Activated T-cell treated with anti-CD3 and anti-CD28 coated beads for 24 hours (primary cell): ENCODE measurements at regions not wholly inside any gene's neighbourhood (a gene's known extent, or its start where the extent isn't known, plus 50 kb on each side); places are given as distances from the start of the nearest gene placed in this dataset.

Source experiments
- DNase-seq: peaks from one replicate; pipeline ENCODE4 v3.0.0-alpha.2; 2020; ENCODE audit warnings: low read depth

DNA sequence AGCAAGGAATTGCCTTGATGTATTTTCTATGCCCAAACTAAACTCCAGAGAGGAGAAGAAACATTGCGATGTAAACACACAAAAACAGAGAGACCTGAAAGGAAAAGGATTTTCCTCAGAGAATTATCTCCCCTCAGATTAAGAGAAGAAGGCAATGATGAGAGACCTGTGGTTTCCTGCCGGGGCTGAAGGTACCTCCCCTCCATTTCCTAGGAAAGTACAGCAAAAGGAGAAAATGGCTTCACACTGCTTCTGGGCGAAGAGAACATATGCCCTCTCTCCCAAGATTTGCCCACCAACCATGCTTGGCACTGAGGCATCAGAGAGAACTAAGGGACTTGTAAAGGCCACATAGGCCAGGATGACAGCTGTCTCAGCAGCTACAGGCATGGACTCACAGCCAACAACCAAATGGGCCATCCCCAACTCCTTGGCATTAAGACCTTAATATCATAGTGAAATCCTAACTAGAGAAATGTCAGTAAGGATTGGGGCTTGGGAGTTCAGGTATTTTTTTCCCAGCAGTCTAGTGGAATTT, 523.0 kb downstream of the PTPRC start:
- DNase-seq = no peak

DNA sequence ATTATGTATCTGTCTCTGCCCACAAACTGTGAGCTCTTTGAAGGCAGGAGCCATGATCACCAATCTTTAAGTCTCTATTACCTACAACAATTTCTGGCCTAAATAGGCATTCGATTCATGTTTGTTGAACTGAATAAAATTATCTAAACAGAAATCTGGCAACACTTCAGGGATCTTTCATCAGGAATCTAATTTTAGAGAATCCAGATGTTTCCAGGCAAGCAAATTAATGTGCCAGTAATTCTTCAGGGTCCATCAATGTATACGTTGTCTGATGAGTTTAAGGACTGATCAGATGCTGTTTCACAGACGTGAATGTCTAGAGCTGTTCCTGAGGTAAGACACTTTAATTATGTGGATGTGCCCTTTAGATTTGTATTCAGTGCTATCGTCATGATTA, 524.4 kb downstream of the PTPRC start:
- DNase-seq = no peak

- DNase-seq = no peak
Observed at GRCh38 chr1:199163670-199164069, 524.8 kb downstream of the PTPRC start.

DNA sequence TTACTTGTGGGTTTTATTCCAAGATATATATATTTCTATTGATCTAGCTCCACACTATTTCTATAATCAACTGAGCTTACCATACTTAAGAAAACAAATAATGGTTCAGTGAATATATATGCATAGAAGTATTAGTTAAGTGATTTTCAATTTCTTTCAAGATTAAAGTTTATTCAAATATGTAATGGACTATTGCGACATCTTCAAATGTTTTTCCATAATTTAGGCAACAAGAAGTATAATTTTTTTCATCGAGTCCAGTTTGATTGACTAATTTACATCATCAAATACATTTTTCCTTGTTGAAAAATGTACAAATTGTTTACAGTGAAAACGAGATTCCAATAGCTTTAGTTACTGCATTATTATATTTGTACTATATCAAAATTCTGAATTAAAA, 528.6 kb downstream of the PTPRC start:
- no peak for DNase-seq

- no peak for DNase-seq
Observed at GRCh38 chr1:199168888-199169585, 530.2 kb downstream of the PTPRC start.

DNA sequence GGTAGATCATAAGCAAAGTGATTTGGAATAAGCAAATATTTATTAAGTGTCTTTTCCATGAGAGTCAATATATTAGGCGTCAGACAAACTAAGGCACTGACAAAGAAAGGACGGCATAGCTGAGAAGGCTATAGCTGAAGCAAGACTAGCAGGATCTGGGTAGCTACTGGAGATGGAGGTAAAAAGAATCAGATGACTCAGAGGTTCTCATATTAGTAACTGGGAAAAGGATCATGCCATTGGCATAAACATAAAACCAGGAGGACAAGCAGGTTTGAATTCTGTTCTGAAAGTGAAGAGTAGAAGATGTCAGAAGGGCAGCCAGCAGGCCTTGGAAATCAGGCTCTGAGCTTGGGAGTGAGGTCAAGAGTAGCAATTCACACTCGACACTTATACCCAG, 531.9 kb downstream of the PTPRC start:
- DNase-seq = no peak

DNA sequence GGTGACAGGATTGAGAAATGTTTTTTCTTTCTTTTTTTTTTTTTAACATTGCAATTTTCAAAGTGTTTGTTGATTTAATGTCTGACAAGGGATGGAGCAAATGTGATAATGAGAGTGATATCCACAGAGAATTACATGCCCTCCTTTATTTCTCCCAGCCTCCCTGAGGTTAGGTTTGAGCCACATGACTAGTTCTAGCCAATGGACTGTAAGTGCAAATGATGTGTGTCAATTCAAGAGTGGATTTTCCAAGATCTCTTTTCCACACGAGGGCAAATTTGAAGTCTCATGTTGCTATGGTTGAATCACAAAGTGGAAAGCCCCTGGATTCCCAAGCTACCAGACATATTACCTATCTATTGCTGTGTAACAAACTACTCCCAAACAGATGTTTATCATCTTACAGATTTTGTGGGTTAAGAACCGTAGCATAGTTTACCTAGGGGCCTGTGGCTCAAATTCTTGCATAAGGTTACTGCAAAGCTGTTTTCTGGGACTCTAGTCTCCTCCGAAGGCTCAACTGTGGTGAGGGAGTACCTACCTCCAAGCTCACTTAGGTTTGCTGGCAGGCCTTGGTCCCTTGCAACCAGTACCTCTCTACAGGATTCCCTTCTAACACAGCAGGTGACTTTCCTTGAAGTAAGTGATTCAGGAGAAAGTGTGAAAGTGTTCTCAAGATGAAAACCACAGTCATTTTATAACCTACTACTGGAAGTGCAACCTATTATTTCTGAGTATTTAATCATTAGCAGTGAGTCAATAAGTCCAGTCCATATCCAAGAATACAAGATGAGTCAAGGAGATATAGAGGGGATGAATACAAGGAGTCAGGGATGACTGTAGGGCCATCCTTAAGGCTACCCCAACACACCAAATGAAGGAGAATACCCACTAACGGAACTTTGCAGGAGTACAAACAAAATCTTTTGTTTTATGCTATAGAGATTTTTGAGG, 533.6 kb downstream of the PTPRC start:
- no peak for DNase-seq

GRCh38 chr1:199173356-199173755, 534.5 kb downstream of the PTPRC start:
- DNase-seq = no peak

DNA sequence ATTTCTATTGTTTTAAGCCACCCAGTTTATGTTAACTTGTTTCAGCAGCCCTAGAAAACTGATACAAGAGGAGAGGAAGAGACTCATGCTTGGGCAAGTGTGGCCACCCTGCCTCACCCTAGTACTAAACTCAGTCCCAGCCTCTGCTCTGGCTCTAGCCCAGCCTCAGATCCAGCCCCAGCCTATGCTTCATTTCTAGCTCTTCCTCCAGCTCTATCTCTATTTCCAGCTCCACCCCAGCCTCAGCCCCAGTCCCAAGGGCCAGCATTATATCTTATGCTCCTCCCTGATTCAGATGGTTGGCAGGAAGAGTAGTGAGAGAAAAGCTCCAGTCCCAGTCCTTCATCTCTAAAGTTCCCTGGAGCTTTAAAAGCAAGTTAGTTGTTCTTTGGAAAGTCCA, 535.5 kb downstream of the PTPRC start:
- DNase-seq = no peak

GRCh38 chr1:199176713-199177112, 537.9 kb downstream of the PTPRC start:
- no peak for DNase-seq

DNA sequence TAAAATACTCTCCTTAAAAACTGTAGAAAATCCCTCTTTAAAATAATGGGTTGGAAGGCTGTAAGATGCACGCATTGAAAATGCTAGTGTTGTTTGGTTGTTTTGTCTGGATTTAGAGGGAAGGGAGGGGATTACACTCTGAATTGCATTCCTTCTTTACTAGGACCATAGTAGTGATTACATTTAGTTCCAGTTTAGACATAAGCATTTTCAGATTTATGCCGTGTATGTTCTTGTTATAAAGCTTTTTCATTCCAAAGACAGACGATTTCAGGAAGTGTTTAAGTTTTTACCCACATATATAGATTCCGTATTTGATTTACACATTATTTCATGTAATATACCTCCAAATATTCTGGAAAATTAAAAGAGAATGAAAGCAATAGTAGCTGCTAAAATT, 538.4 kb downstream of the PTPRC start:
- no peak for DNase-seq

DNA sequence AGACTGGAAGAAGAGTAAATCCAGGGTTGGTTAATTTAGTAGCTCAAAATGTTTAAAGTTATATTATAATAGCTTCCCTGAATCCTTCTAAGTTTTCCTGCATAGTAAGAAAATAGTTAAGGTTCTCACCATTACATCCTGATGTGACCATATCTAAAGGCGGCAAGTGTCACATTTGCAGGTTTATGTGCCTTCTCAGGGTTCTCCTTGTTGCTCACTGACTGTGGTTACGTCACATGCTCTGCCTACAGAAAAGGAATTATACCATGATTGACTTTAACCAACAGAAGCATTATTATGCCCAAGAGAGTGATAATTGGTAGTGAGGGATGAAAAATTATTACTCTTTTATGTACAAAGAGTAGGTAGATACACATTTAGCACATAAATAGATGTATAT, 539.8 kb downstream of the PTPRC start:
- no peak for DNase-seq

DNA sequence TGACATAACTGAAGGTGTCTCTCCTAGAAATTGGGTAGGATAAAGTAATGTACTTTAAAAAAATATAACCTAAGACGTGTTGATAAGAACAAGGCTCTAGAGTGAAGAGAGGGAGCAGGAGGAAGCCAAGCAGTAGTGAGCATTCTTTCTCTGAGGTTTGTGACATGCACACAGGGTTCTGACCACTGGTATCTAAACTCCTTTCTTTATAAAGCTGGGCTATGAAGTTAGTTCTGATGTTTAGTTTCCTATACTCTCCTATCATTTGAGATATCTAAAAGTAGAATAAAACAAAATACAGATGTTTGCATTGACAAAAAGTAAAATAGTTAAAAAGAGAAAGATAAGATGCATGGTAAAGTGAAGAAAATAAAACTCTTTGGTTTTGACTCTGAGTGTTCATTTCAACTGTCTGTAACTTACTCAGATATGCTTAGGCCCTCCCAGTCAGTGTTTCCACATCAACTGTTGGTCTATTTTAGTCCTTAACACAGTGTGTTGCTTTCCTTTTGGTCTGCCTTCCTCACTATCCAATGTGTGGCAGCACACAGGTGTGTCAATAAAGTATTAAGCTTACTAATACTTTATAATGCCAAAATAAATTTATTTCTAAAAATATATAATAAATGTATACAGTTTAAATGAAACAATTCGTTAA, 543.5 kb downstream of the PTPRC start:
- no peak for DNase-seq

DNA sequence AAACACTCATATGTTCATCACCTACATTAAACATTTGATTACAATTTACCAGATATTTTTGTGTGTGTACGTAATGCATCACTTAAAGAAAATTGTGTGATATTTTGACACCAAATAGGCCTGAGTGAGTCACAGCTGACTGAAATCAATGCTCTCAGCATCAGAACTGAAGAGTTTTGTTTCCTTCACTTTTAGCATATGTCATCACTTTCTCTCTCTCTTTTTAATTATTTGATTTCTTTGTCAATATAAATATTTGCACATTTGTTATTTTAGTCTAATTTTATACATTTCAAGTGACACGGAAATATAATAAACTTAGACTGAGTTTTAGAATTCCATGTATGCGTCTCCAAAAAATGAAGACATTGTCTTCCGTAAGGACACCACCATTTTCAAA, 545.3 kb downstream of the PTPRC start:
- DNase-seq = no peak

- no peak for DNase-seq
Observed at GRCh38 chr1:199194862-199195261, 556.0 kb downstream of the PTPRC start.

DNA sequence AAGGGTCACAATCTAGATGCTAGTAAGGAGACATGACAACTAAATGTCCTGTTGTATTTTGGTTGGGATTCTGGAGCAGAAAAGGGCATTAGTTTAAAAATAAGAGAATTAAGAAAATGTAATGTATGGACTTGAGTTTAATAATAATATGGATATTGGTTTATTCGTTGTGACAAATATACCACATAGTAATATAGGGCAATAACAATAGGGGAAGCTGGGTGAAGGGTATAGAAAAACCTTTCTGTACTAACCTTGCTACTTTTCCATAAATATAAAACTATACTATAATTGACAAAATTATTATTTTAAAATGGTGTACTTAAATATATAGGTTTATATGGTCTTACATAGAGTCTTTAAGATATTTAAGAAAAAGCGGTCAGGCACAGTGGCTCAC, 558.9 kb downstream of the PTPRC start:
- no peak for DNase-seq

GRCh38 chr1:199202331-199202730, 563.5 kb downstream of the PTPRC start:
- DNase-seq = no peak

- no peak for DNase-seq
Observed at GRCh38 chr1:199204231-199204630, 565.4 kb downstream of the PTPRC start.

GRCh38 chr1:199205740-199206441, 567.1 kb downstream of the PTPRC start:
- no peak for DNase-seq

- no peak for DNase-seq
Observed at GRCh38 chr1:199208847-199209246, 570.0 kb downstream of the PTPRC start.

DNA sequence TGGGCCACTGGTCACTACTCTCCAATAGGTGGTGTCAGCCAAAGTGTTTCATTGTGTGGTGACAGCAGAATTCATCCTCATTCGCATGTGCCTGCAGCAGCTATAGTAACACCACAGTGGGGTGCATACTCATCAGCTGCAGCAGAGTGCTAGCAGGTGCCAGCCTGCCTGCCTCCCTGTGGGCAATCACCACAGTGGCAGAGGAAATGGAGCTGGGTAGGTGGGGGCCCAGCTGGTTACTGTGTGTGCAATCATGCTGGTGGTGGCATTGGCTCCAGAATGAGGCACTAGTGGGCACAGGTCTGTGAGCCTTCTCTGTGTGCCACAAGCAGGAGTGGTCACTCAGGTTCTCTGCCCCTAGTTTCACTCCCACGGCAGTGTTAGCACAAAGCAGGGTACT, 579.2 kb downstream of the PTPRC start:
- no peak for DNase-seq

GRCh38 chr1:199218533-199218932, 579.7 kb downstream of the PTPRC start:
- no peak for DNase-seq
